ENCODE measurements at regions not wholly inside any gene's neighbourhood (a gene's known extent, or its start where the extent isn't known, plus 50 kb on each side); places are given as distances from the start of the nearest gene placed in this dataset.

DNA sequence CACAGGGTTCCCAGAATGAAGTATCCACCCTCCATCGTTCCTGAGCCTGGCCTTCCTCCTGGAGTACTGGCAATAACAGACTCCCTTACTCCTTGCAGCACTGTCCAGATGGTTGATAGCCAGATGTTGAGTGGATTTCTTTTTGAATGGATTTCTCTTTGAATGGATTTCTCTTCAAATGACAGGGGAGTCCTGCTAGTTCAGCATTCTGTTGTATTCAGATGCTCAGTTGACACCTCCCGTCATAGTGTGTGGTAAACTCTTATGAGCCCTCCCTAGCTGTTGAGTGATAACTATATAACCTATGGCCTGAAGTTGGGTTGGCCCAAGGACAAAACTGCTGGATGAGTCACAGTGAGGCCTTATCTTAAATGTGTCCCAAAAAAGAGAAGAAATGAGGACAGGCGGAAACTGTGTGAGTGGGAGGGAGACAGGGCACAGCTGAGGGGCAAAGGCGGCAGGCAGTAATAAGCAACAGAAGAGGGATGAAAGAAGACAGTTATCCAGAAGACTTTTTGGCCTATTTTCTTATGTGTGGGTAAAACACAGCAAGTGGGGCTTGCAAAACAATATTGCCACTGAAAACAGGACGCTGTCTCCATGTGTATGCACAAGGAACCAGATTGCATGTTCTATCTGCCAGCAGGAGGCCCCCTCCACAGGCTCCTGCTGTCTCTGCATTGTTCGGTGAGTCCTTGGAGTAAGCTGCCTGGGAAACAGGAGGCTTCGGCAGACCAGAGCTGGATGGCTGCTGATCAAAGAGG is 209.5 kb upstream of the S1PR3 start:
- DNase-seq (ENCODE audit: insufficient read length, low spot score), result no peak
- no peak for FAIRE-seq
- no peak for TF ChIP-seq POLR2A (IDR thresholded peaks at IDR 0.05; ENCODE audit: low read depth, low read length)

- DNase-seq (ENCODE audit: insufficient read length, low spot score), result no peak
- TF ChIP-seq POLR2A (IDR thresholded peaks at IDR 0.05; ENCODE audit: low read depth, low read length), result no peak
- no peak for FAIRE-seq
These were observed 208.1 kb upstream of the S1PR3 start for GRCh38 chr9:88782931-88783710.

GRCh38 chr9:88783711-88784083 is 207.6 kb upstream of the S1PR3 start:
- DNase-seq (ENCODE audit: insufficient read length, low spot score) (no peak), FAIRE-seq (no peak)
- TF ChIP-seq POLR2A (IDR thresholded peaks at IDR 0.05; ENCODE audit: low read depth, low read length), result no peak

DNA sequence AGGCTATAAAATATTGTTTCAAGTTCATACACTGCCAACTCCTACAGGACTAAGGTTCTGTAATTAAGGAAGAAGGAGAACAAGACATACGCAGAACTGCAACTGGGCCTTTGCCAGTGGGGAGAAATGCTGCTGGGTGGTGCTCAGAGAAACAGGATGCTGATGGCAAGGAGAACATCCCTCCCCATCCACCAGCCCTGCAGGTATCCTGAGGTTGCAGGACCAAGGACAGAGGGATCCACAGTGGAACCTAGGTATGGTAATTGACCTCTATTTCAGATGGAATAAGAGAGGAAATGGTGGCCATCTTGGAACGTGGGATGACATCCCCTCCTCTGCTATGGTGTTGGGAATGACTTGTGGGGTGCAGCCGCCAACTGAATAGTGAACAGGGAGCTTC is 206.3 kb upstream of the S1PR3 start:
- DNase-seq (ENCODE audit: insufficient read length, low spot score), result no peak
- no peak for TF ChIP-seq POLR2A (IDR thresholded peaks at IDR 0.05; ENCODE audit: low read depth, low read length)
- FAIRE-seq, result no peak

DNA sequence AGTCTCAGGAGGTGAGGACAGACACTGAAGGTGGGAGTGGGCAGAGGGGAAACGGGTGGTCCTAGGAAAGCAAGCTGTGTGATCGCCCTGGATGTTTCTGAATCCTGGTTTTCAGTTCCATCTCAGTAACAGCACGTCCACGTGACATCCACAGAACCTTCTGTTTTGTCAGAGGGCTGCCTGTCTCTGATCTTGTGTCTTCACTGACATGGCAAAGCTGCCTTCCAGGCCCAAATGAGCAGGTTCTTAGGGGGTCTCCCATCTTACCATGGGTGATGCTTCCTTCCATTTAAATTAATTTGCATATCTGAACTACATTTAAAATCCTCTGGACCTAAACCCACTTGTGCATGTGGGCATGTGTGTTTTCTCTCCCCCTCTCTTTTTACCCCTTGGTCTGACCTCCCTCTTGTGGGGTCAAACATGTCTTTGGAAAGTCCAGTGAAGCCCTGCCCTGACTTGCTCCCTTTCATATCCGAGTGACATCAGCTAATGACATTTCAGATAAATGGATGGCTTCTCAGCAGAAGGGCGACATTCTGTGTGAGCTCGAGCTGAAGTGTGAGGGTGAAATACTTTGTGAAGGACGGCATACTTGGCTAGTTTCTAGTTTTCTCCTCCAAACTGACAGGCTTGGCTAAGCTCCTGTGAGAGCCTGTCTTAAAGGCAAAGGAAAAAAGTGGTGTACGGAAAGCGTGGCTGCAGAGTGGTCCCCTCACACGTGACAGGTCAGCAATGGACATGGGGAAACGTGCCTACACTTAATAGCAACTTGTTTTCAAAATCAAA is 204.8 kb upstream of the S1PR3 start:
- no peak for TF ChIP-seq POLR2A (IDR thresholded peaks at IDR 0.05; ENCODE audit: low read depth, low read length)
- DNase-seq (ENCODE audit: insufficient read length, low spot score) (no peak), FAIRE-seq (no peak)

GRCh38 chr9:88789785-88790184 is 201.5 kb upstream of the S1PR3 start:
- TF ChIP-seq POLR2A (IDR thresholded peaks at IDR 0.05; ENCODE audit: low read depth, low read length), result no peak
- no peak for FAIRE-seq
- DNase-seq (ENCODE audit: insufficient read length, low spot score), result no peak

DNA sequence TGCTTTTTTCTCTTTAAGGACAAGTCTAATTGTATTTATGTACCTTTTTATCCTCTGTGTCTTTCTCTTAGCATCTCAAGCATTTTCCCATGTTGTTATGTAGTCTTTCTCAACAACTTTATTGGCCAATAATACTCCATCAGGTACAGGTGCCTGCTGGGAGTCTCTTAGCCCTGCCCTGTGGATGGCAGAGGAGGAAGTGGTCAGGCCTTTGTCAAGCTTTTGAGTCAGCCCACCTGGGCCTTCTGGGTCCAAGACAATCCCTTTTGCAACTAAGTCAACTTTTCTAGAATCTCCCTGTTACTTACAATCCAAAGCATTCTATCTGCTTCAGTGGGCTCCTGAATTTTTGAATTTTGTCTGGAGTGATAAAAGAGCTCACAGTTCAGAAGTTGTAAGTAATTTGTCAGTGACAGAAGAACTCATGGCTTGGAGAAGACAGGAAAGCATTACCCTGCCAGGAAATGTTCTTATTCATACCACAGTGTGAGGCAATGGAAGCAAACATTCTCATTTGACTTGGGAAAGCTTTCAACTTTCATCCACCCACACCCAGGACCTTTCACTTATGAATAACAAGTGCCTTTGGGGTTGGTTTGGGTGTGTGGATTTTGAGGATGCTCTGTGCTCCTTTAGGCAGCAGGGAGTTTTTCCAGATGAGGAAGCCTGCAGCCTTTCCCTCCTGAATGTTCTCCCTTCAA is 200.0 kb upstream of the S1PR3 start:
- FAIRE-seq (no peak), DNase-seq (ENCODE audit: insufficient read length, low spot score) (no peak)
- TF ChIP-seq POLR2A (IDR thresholded peaks at IDR 0.05; ENCODE audit: low read depth, low read length), result no peak

DNA sequence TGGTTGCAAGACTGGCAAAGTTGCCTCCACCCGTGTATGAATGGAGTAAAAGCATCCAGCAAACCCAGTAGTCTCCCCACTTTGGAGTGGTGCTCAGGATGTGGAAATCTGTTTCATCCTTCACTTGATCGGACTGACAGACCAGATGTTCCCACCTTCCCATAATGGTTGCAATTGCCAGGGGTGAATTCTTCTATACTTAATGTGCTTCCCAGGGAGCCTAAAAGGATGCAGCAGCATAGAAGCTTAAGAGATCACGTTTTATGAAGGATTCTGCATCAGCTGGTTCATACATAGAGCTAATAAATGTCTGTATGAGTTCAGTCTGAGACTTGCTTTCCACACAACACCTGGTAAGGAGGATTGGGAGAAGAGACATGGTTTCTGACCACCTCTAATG is 198.8 kb upstream of the S1PR3 start:
- FAIRE-seq, result no peak

GRCh38 chr9:88794100-88794499 is 197.2 kb upstream of the S1PR3 start:
- no peak for DNase-seq (ENCODE audit: insufficient read length, low spot score)
- FAIRE-seq, result no peak
- no peak for TF ChIP-seq POLR2A (IDR thresholded peaks at IDR 0.05; ENCODE audit: low read depth, low read length)

More for the DNA sequence above, 198.8 kb upstream of the S1PR3 start:
- TF ChIP-seq POLR2A (IDR thresholded peaks at IDR 0.05; ENCODE audit: low read depth, low read length), result no peak
- no peak for DNase-seq (ENCODE audit: insufficient read length, low spot score)

DNA sequence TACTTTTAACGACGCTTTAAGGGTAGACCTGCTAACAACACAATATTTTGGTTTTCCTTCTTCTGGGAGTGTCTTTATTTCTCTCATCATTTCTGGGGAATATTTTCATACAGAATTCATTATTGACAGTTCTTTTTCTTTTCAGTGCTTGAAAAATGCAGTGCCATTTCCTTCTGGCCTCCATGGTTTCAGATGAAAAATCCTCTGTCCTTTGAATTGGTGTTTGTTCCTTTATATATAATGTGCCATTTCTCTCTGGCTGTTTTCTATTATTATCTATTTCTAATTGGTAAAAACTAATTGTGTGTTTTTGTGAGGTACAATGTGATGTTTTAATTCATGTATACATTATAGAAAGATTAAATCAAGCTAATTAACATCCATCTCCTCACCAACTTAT is 194.3 kb upstream of the S1PR3 start:
- DNase-seq (ENCODE audit: insufficient read length, low spot score), result no peak
- TF ChIP-seq POLR2A (IDR thresholded peaks at IDR 0.05; ENCODE audit: low read depth, low read length), result no peak
- FAIRE-seq, result no peak

- DNase-seq (ENCODE audit: insufficient read length, low spot score) (no peak), FAIRE-seq (no peak)
- no peak for TF ChIP-seq POLR2A (IDR thresholded peaks at IDR 0.05; ENCODE audit: low read depth, low read length)
These were observed 192.8 kb upstream of the S1PR3 start for GRCh38 chr9:88798476-88798875.

- no peak for TF ChIP-seq POLR2A (IDR thresholded peaks at IDR 0.05; ENCODE audit: low read depth, low read length)
- DNase-seq (ENCODE audit: insufficient read length, low spot score) (no peak), FAIRE-seq (no peak)
These were observed 191.5 kb upstream of the S1PR3 start for GRCh38 chr9:88799541-88800328.

DNA sequence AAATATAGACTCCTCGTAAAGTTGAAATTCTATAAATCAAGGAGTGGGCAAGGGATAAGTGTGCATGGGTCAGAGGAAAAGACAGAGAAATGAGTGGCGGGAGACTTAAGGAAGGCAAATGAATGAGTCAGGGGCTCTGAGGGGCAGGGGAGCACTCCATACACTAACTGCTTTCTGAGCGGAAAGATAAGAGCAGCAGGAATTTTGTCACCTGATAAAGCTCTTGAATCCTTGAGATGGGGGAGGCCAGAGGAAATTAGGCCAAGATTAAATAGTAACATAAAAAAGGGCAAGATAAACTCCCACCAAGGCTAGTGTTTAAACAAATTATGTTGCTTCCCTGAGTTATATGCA is 191.0 kb upstream of the S1PR3 start:
- TF ChIP-seq POLR2A (IDR thresholded peaks at IDR 0.05; ENCODE audit: low read depth, low read length), result no peak
- FAIRE-seq (no peak), DNase-seq (ENCODE audit: insufficient read length, low spot score) (no peak)
